Activated CD4-positive, alpha-beta memory T cell treated with anti-CD3 and anti-CD28 coated beads, Interleukin-2, amount 10 ng/mL, durations not matched to agents 7 days and 5 days (primary cell): ENCODE measurements at regions not wholly inside any gene's neighbourhood (a gene's known extent, or its start where the extent isn't known, plus 50 kb on each side); places are given as distances from the start of the nearest gene placed in this dataset.

Source experiments
- CTCF ChIA-PET: fragments of 350-600 bp; sonication (Branson Sonifier 250); formaldehyde crosslinking; loops from one replicate; lab custom pipeline; 2021; ENCODE audit warnings: antibody characterized with exemption, inconsistent platforms; lab: Charles Lee
- POLR2A ChIA-PET: fragments of 350-600 bp; sonication (Branson Sonifier 250); formaldehyde crosslinking; loops from one replicate; lab custom pipeline; 2021; ENCODE audit warnings: antibody characterized with exemption; lab: Charles Lee
- DNase-seq: peaks from one replicate; pipeline ENCODE4 v3.0.0-alpha.2; 2020
- H3K27ac Mint-ChIP-seq: one replicate; pipeline ENCODE4 v1.8.0; 2021; ENCODE audit warnings: mild to moderate bottlenecking, mixed read lengths
- H3K27me3 Mint-ChIP-seq: one replicate; pipeline ENCODE4 v1.8.0; 2021; ENCODE audit warnings: mixed read lengths
- H3K36me3 Mint-ChIP-seq: one replicate; pipeline ENCODE4 v1.8.0; 2021; ENCODE audit warnings: low read depth, mixed read lengths
- H3K4me1 Mint-ChIP-seq: one replicate; pipeline ENCODE4 v1.8.0; 2021; ENCODE audit warnings: mixed read lengths
- H3K4me3 Mint-ChIP-seq: one replicate; pipeline ENCODE4 v1.8.0; 2021; ENCODE audit warnings: mild to moderate bottlenecking, mixed read lengths
- H3K9me3 Mint-ChIP-seq: one replicate; pipeline ENCODE4 v1.8.0; 2021; ENCODE audit warnings: mixed read lengths

- Mint-ChIP-seq H3K27me3 (no peaks in the 10 kb centered on the region), H3K36me3 (no peaks in the 10 kb centered on the region), H3K9me3 (no peaks in the 10 kb centered on the region), H3K4me3 (no peak overlapping the region), H3K27ac (no peak overlapping the region), H3K4me1 (no peaks in the 10 kb centered on the region)
- POLR2A ChIA-PET, result no interaction called here
- DNase-seq, result no peak
- CTCF ChIA-PET, result no interaction called here
Measured at GRCh38 chr2:118479020-118479419, 368.4 kb downstream of the EN1 start.

GRCh38 chr2:118477111-118477862 is 370.2 kb downstream of the EN1 start:
- CTCF ChIA-PET, result no interaction called here
- H3K4me3 Mint-ChIP-seq, result no peak overlapping the region
- no peak for DNase-seq
- H3K9me3 Mint-ChIP-seq, result no peaks in the 10 kb centered on the region
- H3K4me1 Mint-ChIP-seq, result no peaks in the 10 kb centered on the region
- no peaks in the 10 kb centered on the region for H3K27me3 Mint-ChIP-seq
- no peaks in the 10 kb centered on the region for H3K36me3 Mint-ChIP-seq
- H3K27ac Mint-ChIP-seq, result no peak overlapping the region
- POLR2A ChIA-PET, result no interaction called here

GRCh38 chr2:118475622-118476205 is 371.7 kb downstream of the EN1 start:
- no peak overlapping the region for H3K4me3 Mint-ChIP-seq
- no peak for DNase-seq
- POLR2A ChIA-PET, result no interaction called here
- H3K4me1 Mint-ChIP-seq, result no peaks in the 10 kb centered on the region
- no peaks in the 10 kb centered on the region for H3K27me3 Mint-ChIP-seq
- no peak overlapping the region for H3K27ac Mint-ChIP-seq
- H3K36me3 Mint-ChIP-seq, result no peaks in the 10 kb centered on the region
- H3K9me3 Mint-ChIP-seq, result no peaks in the 10 kb centered on the region
- CTCF ChIA-PET, result no interaction called here

GRCh38 chr2:118474541-118474920 is 372.9 kb downstream of the EN1 start:
- ChIA-PET POLR2A (no interaction called here), CTCF (no interaction called here)
- no peak for DNase-seq
- H3K4me3 Mint-ChIP-seq, result no peak overlapping the region
- no peak overlapping the region for H3K27ac Mint-ChIP-seq
- no peaks in the 10 kb centered on the region for H3K4me1 Mint-ChIP-seq
- no peaks in the 10 kb centered on the region for H3K36me3 Mint-ChIP-seq
- H3K27me3 Mint-ChIP-seq, result no peaks in the 10 kb centered on the region
- no peaks in the 10 kb centered on the region for H3K9me3 Mint-ChIP-seq

- Mint-ChIP-seq H3K36me3 (no peaks in the 10 kb centered on the region), H3K4me3 (no peak overlapping the region), H3K4me1 (no peaks in the 10 kb centered on the region), H3K9me3 (no peaks in the 10 kb centered on the region), H3K27me3 (no peaks in the 10 kb centered on the region), H3K27ac (no peak overlapping the region)
- no peak for DNase-seq
- CTCF ChIA-PET, result no interaction called here
- POLR2A ChIA-PET, result no interaction called here
Measured at GRCh38 chr2:118473846-118474540, 373.5 kb downstream of the EN1 start.

- Mint-ChIP-seq H3K4me3 (no peak overlapping the region), H3K27me3 (no peaks in the 10 kb centered on the region), H3K4me1 (no peaks in the 10 kb centered on the region), H3K9me3 (no peaks in the 10 kb centered on the region), H3K27ac (no peak overlapping the region), H3K36me3 (no peaks in the 10 kb centered on the region)
- no peak for DNase-seq
- ChIA-PET POLR2A (no interaction called here), CTCF (no interaction called here)
Measured at GRCh38 chr2:118473241-118473640, 374.2 kb downstream of the EN1 start.

- H3K27ac Mint-ChIP-seq, result no peak overlapping the region
- H3K9me3 Mint-ChIP-seq, result no peaks in the 10 kb centered on the region
- ChIA-PET CTCF (no interaction called here), POLR2A (no interaction called here)
- no peak for DNase-seq
- no peaks in the 10 kb centered on the region for H3K36me3 Mint-ChIP-seq
- no peak overlapping the region for H3K4me3 Mint-ChIP-seq
- H3K4me1 Mint-ChIP-seq, result no peaks in the 10 kb centered on the region
- H3K27me3 Mint-ChIP-seq, result no peaks in the 10 kb centered on the region
Measured at GRCh38 chr2:118470297-118470696, 377.2 kb downstream of the EN1 start.

GRCh38 chr2:118469103-118469502 is 378.3 kb downstream of the EN1 start:
- ChIA-PET CTCF (no interaction called here), POLR2A (no interaction called here)
- Mint-ChIP-seq H3K27me3 (no peaks in the 10 kb centered on the region), H3K36me3 (no peaks in the 10 kb centered on the region), H3K4me1 (no peaks in the 10 kb centered on the region), H3K4me3 (no peak overlapping the region), H3K27ac (no peak overlapping the region), H3K9me3 (no peaks in the 10 kb centered on the region)
- no peak for DNase-seq

- Mint-ChIP-seq H3K27me3 (no peaks in the 10 kb centered on the region), H3K36me3 (no peaks in the 10 kb centered on the region), H3K4me1 (no peaks in the 10 kb centered on the region), H3K9me3 (no peaks in the 10 kb centered on the region), H3K4me3 (no peak overlapping the region), H3K27ac (no peak overlapping the region)
- ChIA-PET POLR2A (no interaction called here), CTCF (no interaction called here)
- no peak for DNase-seq
Measured at GRCh38 chr2:118464546-118465265, 376.4 kb downstream of the INSIG2 start.

GRCh38 chr2:118464046-118464445 is 375.8 kb downstream of the INSIG2 start:
- no peak overlapping the region for H3K4me3 Mint-ChIP-seq
- H3K27ac Mint-ChIP-seq, result no peak overlapping the region
- POLR2A ChIA-PET, result no interaction called here
- no peaks in the 10 kb centered on the region for H3K36me3 Mint-ChIP-seq
- CTCF ChIA-PET, result no interaction called here
- no peak for DNase-seq
- no peaks in the 10 kb centered on the region for H3K4me1 Mint-ChIP-seq
- no peaks in the 10 kb centered on the region for H3K9me3 Mint-ChIP-seq
- no peaks in the 10 kb centered on the region for H3K27me3 Mint-ChIP-seq

GRCh38 chr2:118460425-118460824 is 372.2 kb downstream of the INSIG2 start:
- Mint-ChIP-seq H3K4me1 (no peaks in the 10 kb centered on the region), H3K9me3 (no peaks in the 10 kb centered on the region)
- DNase-seq, result no peak

GRCh38 chr2:118459426-118459825 is 371.2 kb downstream of the INSIG2 start:
- no peak overlapping the region for H3K27ac Mint-ChIP-seq
- POLR2A ChIA-PET, result no interaction called here
- CTCF ChIA-PET, result no interaction called here

More at GRCh38 chr2:118460425-118460824, 372.2 kb downstream of the INSIG2 start:
- no peak overlapping the region for H3K27ac Mint-ChIP-seq
- CTCF ChIA-PET, result no interaction called here
- H3K36me3 Mint-ChIP-seq, result no peaks in the 10 kb centered on the region
- H3K4me3 Mint-ChIP-seq, result no peak overlapping the region
- H3K27me3 Mint-ChIP-seq, result no peaks in the 10 kb centered on the region
- POLR2A ChIA-PET, result no interaction called here

GRCh38 chr2:118457951-118458350 is 369.7 kb downstream of the INSIG2 start:
- Mint-ChIP-seq H3K27me3 (no peaks in the 10 kb centered on the region), H3K9me3 (no peaks in the 10 kb centered on the region), H3K4me3 (no peak overlapping the region), H3K27ac (no peak overlapping the region), H3K4me1 (no peaks in the 10 kb centered on the region), H3K36me3 (no peaks in the 10 kb centered on the region)
- no peak for DNase-seq
- ChIA-PET POLR2A (no interaction called here), CTCF (no interaction called here)

More at GRCh38 chr2:118459426-118459825, 371.2 kb downstream of the INSIG2 start:
- Mint-ChIP-seq H3K4me3 (no peak overlapping the region), H3K4me1 (no peaks in the 10 kb centered on the region), H3K9me3 (no peaks in the 10 kb centered on the region), H3K36me3 (no peaks in the 10 kb centered on the region), H3K27me3 (no peaks in the 10 kb centered on the region)
- DNase-seq, result no peak
